HCT116 (cell line): ENCODE measurements at regions not wholly inside any gene's neighbourhood (a gene's known extent, or its start where the extent isn't known, plus 50 kb on each side); places are given as distances from the start of the nearest gene placed in this dataset.

Experiments used
- ATAC-seq: fragments of 200-7000 bp; cut with Tn5 transposase; 2 replicates; pipeline ENCODE4 v1.9.1; 2020; ENCODE audit warnings: mild to moderate bottlenecking, moderate library complexity
- BruUV-seq: library from RNA; stranded (reverse); fragments of 400-500 nt; replicated peaks from 2 replicates; lab custom pipeline; 2021; lab: Mats Ljungman, UMichigan
- CTCF ChIA-PET: fragments of 300-600 bp; sonication (Branson Sonifier 250); formaldehyde crosslinking; loops from one replicate; lab custom pipeline; 2021; ENCODE audit warnings: antibody characterized with exemption; lab: Charles Lee
- POLR2A ChIA-PET: fragments of 300-600, 350-600 bp; sonication (Branson Sonifier 250); formaldehyde crosslinking; loops from one replicate; lab custom pipeline; 2021; ENCODE audit warnings: antibody characterized with exemption; lab: Charles Lee
- RAD21 ChIA-PET, 2 experiments: fragments of 300-600 bp; sonication (Branson Sonifier 250); formaldehyde crosslinking; loops; one replicate each; lab custom pipeline; 2023; ENCODE audit warnings: low total read pairs in 2 of 2; ENCODE audit not compliant: uncharacterized antibody in 2 of 2, unreplicated experiment in 2 of 2, low non-redundant PET in 1 of 2; lab: Charles Lee
- DNase-seq: peaks from one replicate; pipeline ENCODE4 v3.0.0-alpha.2; 2010; ENCODE audit warnings: low read depth, low spot score
- H2AFZ ChIP-seq: fragments of 200-600 bp; shearing (Covaris generic), sonication (generic); 2 replicates; pipeline ENCODE4 v1.6.1; 2017; ENCODE audit warnings: low read depth, mixed run types, mixed read lengths, antibody characterized with exemption, low read length; ENCODE audit not compliant: poor library complexity, severe bottlenecking
- H3K27ac ChIP-seq: 2 replicates; pipeline ENCODE4 v1.5.1; 2012; ENCODE audit warnings: low read depth, low read length
- H3K27me3 ChIP-seq: fragments of 200-600 bp; sonication (generic); 2 replicates; pipeline ENCODE4 v1.6.1; 2016; ENCODE audit warnings: mixed run types, low read length, mixed read lengths; ENCODE audit not compliant: insufficient read depth
- H3K36me3 ChIP-seq, 2 experiments: fragments of 200-500 bp in 1 of 2; fragments of 200-600 bp in 1 of 2; sonication (Bioruptor generic) in 1 of 2; sonication (generic) in 1 of 2; 2 replicates each; pipeline versions ENCODE4 v1.5.1 to v1.6.1; 2014 to 2016; ENCODE audit warnings: low read length in 2 of 2, inconsistent platforms in 1 of 2, mixed read lengths in 1 of 2, mixed run types in 1 of 2; ENCODE audit not compliant: insufficient read depth in 2 of 2, control insufficient read depth in 1 of 2
- H3K4me1 ChIP-seq, 2 experiments: fragments of 200-600 bp in 1 of 2; sonication (generic) in 1 of 2; 2 replicates each; pipeline versions ENCODE4 v1.5.1 to v1.6.1; 2012 to 2017; ENCODE audit warnings: low read length in 2 of 2, inconsistent platforms in 1 of 2, mild to moderate bottlenecking in 1 of 2, mixed read lengths in 1 of 2, mixed run types in 1 of 2, moderate library complexity in 1 of 2; ENCODE audit not compliant: insufficient read depth in 2 of 2, control insufficient read depth in 1 of 2
- H3K4me2 ChIP-seq: fragments of 200-600 bp; sonication (generic); 2 replicates; pipeline ENCODE4 v1.6.1; 2017; ENCODE audit warnings: mixed run types, low read length, mixed read lengths
- H3K4me3 ChIP-seq, 2 experiments: fragments of 200-600 bp in 1 of 2; sonication (generic) in 1 of 2; replicated peaks in 1 of 2; 2 replicates each; pipeline ENCODE4 v1.5.1; 2011 to 2016; ENCODE audit warnings: low read length in 2 of 2, control low read depth in 1 of 2, low read depth in 1 of 2, mild to moderate bottlenecking in 1 of 2, mixed read lengths in 1 of 2, mixed run types in 1 of 2
- H3K79me2 ChIP-seq: fragments of 200-600 bp; sonication (generic); 2 replicates; pipeline ENCODE4 v1.6.1; 2017; ENCODE audit warnings: mild to moderate bottlenecking, mixed run types, low read length, moderate library complexity, mixed read lengths; ENCODE audit not compliant: insufficient read depth
- H3K9ac ChIP-seq: fragments of 200-600 bp; sonication (generic); 2 replicates; pipeline ENCODE4 v1.6.1; 2016; ENCODE audit warnings: low read length, mixed read lengths
- H3K9me2 ChIP-seq: fragments of 200-600 bp; sonication (generic), shearing (Covaris generic); 2 replicates; pipeline ENCODE4 v1.6.1; 2017; ENCODE audit warnings: mixed run types, mild to moderate bottlenecking, moderate library complexity; ENCODE audit not compliant: insufficient read depth
- H3K9me3 ChIP-seq, 2 experiments: fragments of 200-500 bp in 1 of 2; fragments of 200-600 bp in 1 of 2; sonication (Bioruptor generic) in 1 of 2; sonication (generic) in 1 of 2; 2 replicates each; pipeline ENCODE4 v1.6.1; 2014 to 2017; ENCODE audit warnings: low read length in 2 of 2, mixed read lengths in 2 of 2, inconsistent platforms in 1 of 2, low read depth in 1 of 2, mild to moderate bottlenecking in 1 of 2, mixed run types in 1 of 2, moderate library complexity in 1 of 2; ENCODE audit not compliant: control insufficient read depth in 1 of 2, insufficient read depth in 1 of 2
- H4K20me1 ChIP-seq: fragments of 200-600 bp; sonication (generic), shearing (Covaris generic); 2 replicates; pipeline ENCODE4 v1.6.1; 2017; ENCODE audit warnings: mixed run types, mild to moderate bottlenecking, moderate library complexity; ENCODE audit not compliant: insufficient read depth
- CBX3 ChIP-seq: IDR thresholded peaks from 2 replicates; pipeline ENCODE4 v1.6.1; 2012; ENCODE audit warnings: low read depth
- CEBPB ChIP-seq: IDR thresholded peaks from 2 replicates; pipeline ENCODE4 v1.6.1; 2012; ENCODE audit warnings: low read depth
- EGR1 ChIP-seq: IDR thresholded peaks from 2 replicates; pipeline ENCODE4 v1.6.1; 2012; ENCODE audit warnings: low read depth
- ELF1 ChIP-seq: IDR thresholded peaks from 2 replicates; pipeline ENCODE4 v1.6.1; 2012; ENCODE audit warnings: low read depth, borderline replicate concordance
- EZH2phosphoT487 ChIP-seq: fragments of 200-600 bp; IDR thresholded peaks from 2 replicates; pipeline ENCODE4 v1.6.1; 2018; ENCODE audit warnings: antibody characterized with exemption, borderline replicate concordance
- FOSL1 ChIP-seq: IDR thresholded peaks from 2 replicates; pipeline ENCODE4 v1.6.1; 2012; ENCODE audit warnings: low read depth
- JUND ChIP-seq: IDR thresholded peaks from 2 replicates; pipeline ENCODE4 v1.6.1; 2012
- POLR2A ChIP-seq: IDR thresholded peaks from 2 replicates; pipeline ENCODE4 v1.7.0; 2011; ENCODE audit warnings: borderline replicate concordance; ENCODE audit not compliant: insufficient read depth, insufficient read length; ENCODE audit errors: extremely low read depth
- POLR2AphosphoS5 ChIP-seq: IDR thresholded peaks from 2 replicates; pipeline ENCODE4 v1.6.1; 2011; ENCODE audit warnings: mild to moderate bottlenecking, low read depth, low read length, moderate library complexity
- RAD21 ChIP-seq: IDR thresholded peaks from 2 replicates; pipeline ENCODE4 v1.6.1; 2012; ENCODE audit warnings: low read depth, mild to moderate bottlenecking
- SP1 ChIP-seq: IDR thresholded peaks from 2 replicates; pipeline ENCODE4 v1.6.1; 2012; ENCODE audit warnings: low read depth
- SRF ChIP-seq: IDR thresholded peaks from 2 replicates; pipeline ENCODE4 v1.6.1; 2012; ENCODE audit warnings: low read depth
- TCF7L2 ChIP-seq: IDR thresholded peaks from 2 replicates; pipeline ENCODE4 v1.7.0; 2011; ENCODE audit warnings: borderline replicate concordance, inconsistent platforms; ENCODE audit not compliant: insufficient read depth, insufficient read length; ENCODE audit errors: extremely low read depth
- YY1 ChIP-seq: IDR thresholded peaks from 2 replicates; pipeline ENCODE4 v1.6.1; 2011; ENCODE audit warnings: low read length, low read depth, moderate library complexity, mild to moderate bottlenecking; ENCODE audit not compliant: insufficient replicate concordance; ENCODE audit errors: extremely low read depth
- ZNF274 ChIP-seq: fragments of 200-500 bp; sonication (Bioruptor generic); IDR thresholded peaks from 2 replicates; pipeline ENCODE4 v1.6.1; 2014; ENCODE audit warnings: mild to moderate bottlenecking, low read depth, low read length, inconsistent platforms
- intact Hi-C: fragments of 100-400 bp; cut with micrococcal nuclease; formaldehyde crosslinking; loops from 2 replicates; pipeline ENCODE4 v1.10.0; 2022
- TF ChIP-seq, protein P1 (sequence below): IDR thresholded peaks from 2 replicates; pipeline ENCODE4 v1.6.1; 2012; ENCODE audit warnings: low read depth
- TF ChIP-seq, protein P2 (sequence below): IDR thresholded peaks from 2 replicates; pipeline ENCODE4 v1.6.1; 2012
- TF ChIP-seq, protein P3 (sequence below), 3 experiments: fragments of 200-600 bp in 1 of 3; sonication (generic) in 1 of 3; IDR thresholded peaks in 2 of 3; conservative IDR thresholded peaks in 1 of 3; 2 replicates each; pipeline ENCODE4 v1.5.1; 2012 to 2017; ENCODE audit warnings: low read depth in 2 of 3, low read length in 2 of 3, antibody characterized with exemption in 1 of 3, borderline replicate concordance in 1 of 3, control low read depth in 1 of 3, mild to moderate bottlenecking in 1 of 3, mixed read lengths in 1 of 3, mixed run types in 1 of 3, moderate library complexity in 1 of 3; ENCODE audit not compliant: insufficient read depth in 1 of 3
- TF ChIP-seq, protein P4 (sequence below): IDR thresholded peaks from 2 replicates; pipeline ENCODE4 v1.6.1; 2011; ENCODE audit warnings: mild to moderate bottlenecking, low read length, moderate library complexity; ENCODE audit not compliant: insufficient replicate concordance; ENCODE audit errors: extremely low read depth
- TF ChIP-seq, protein P5 (sequence below): IDR thresholded peaks from 2 replicates; pipeline ENCODE4 v1.6.1; 2012

DNA sequence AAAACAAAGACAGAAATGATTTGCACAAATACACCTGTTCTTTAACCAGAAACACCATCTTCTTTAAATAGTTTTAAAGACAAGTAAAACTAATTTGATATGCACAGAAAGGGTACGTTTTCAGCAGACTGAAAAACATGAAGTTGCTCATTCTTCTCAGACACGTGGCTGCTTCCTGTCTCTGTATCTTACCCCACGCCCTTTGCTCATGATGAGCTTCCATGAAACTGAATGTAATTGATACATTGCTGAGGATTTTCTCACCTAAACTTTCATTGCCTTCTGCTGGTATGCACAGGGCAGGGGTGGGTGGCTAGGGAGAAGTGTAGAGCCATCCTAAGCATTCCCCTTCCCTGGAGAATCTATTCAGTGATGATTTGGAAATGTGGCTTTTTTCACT, 644.3 kb downstream of the BCL11A start:
- ATAC-seq (no peak), DNase-seq (no peak)
- H2AFZ ChIP-seq: no peak overlapping the region
- intact Hi-C loops: no loop called here
- no peaks in the 10 kb centered on the region for H3K4me1 ChIP-seq
- H3K27ac ChIP-seq: no peak overlapping the region
- no peak overlapping the region for H3K4me3 ChIP-seq
- no peaks in the 10 kb centered on the region for H3K36me3 ChIP-seq
- TF ChIP-seq, protein P1, sequence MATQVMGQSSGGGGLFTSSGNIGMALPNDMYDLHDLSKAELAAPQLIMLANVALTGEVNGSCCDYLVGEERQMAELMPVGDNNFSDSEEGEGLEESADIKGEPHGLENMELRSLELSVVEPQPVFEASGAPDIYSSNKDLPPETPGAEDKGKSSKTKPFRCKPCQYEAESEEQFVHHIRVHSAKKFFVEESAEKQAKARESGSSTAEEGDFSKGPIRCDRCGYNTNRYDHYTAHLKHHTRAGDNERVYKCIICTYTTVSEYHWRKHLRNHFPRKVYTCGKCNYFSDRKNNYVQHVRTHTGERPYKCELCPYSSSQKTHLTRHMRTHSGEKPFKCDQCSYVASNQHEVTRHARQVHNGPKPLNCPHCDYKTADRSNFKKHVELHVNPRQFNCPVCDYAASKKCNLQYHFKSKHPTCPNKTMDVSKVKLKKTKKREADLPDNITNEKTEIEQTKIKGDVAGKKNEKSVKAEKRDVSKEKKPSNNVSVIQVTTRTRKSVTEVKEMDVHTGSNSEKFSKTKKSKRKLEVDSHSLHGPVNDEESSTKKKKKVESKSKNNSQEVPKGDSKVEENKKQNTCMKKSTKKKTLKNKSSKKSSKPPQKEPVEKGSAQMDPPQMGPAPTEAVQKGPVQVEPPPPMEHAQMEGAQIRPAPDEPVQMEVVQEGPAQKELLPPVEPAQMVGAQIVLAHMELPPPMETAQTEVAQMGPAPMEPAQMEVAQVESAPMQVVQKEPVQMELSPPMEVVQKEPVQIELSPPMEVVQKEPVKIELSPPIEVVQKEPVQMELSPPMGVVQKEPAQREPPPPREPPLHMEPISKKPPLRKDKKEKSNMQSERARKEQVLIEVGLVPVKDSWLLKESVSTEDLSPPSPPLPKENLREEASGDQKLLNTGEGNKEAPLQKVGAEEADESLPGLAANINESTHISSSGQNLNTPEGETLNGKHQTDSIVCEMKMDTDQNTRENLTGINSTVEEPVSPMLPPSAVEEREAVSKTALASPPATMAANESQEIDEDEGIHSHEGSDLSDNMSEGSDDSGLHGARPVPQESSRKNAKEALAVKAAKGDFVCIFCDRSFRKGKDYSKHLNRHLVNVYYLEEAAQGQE: no peak
- TF ChIP-seq, protein P2, sequence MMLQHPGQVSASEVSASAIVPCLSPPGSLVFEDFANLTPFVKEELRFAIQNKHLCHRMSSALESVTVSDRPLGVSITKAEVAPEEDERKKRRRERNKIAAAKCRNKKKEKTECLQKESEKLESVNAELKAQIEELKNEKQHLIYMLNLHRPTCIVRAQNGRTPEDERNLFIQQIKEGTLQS: no peak
- TF ChIP-seq POLR2A (no peak), ELF1 (no peak), POLR2AphosphoS5 (no peak), TCF7L2 (no peak), SP1 (no peak), CEBPB (no peak), FOSL1 (no peak), JUND (no peak), EGR1 (no peak), EZH2phosphoT487 (no peak), YY1 (no peak), SRF (no peak), RAD21 (no peak), CBX3 (no peak), ZNF274 (no peak)
- TF ChIP-seq, protein P3, sequence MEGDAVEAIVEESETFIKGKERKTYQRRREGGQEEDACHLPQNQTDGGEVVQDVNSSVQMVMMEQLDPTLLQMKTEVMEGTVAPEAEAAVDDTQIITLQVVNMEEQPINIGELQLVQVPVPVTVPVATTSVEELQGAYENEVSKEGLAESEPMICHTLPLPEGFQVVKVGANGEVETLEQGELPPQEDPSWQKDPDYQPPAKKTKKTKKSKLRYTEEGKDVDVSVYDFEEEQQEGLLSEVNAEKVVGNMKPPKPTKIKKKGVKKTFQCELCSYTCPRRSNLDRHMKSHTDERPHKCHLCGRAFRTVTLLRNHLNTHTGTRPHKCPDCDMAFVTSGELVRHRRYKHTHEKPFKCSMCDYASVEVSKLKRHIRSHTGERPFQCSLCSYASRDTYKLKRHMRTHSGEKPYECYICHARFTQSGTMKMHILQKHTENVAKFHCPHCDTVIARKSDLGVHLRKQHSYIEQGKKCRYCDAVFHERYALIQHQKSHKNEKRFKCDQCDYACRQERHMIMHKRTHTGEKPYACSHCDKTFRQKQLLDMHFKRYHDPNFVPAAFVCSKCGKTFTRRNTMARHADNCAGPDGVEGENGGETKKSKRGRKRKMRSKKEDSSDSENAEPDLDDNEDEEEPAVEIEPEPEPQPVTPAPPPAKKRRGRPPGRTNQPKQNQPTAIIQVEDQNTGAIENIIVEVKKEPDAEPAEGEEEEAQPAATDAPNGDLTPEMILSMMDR (IDR thresholded peaks at IDR 0.05 in 2 of 3, conservative IDR thresholded peaks at IDR 0.05 in 1 of 3; ENCODE audit: borderline replicate concordance in 1 of 3, insufficient read depth in 1 of 3, low read depth in 2 of 3, low read length in 2 of 3): no peak
- TF ChIP-seq, protein P4, sequence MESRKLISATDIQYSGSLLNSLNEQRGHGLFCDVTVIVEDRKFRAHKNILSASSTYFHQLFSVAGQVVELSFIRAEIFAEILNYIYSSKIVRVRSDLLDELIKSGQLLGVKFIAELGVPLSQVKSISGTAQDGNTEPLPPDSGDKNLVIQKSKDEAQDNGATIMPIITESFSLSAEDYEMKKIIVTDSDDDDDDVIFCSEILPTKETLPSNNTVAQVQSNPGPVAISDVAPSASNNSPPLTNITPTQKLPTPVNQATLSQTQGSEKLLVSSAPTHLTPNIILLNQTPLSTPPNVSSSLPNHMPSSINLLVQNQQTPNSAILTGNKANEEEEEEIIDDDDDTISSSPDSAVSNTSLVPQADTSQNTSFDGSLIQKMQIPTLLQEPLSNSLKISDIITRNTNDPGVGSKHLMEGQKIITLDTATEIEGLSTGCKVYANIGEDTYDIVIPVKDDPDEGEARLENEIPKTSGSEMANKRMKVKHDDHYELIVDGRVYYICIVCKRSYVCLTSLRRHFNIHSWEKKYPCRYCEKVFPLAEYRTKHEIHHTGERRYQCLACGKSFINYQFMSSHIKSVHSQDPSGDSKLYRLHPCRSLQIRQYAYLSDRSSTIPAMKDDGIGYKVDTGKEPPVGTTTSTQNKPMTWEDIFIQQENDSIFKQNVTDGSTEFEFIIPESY: no peak
- TF ChIP-seq, protein P5, sequence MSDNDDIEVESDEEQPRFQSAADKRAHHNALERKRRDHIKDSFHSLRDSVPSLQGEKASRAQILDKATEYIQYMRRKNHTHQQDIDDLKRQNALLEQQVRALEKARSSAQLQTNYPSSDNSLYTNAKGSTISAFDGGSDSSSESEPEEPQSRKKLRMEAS: no peak
- ChIA-PET POLR2A (no interaction called here), CTCF (no interaction called here), RAD21 (no interaction called here)
- H3K4me2 ChIP-seq: no peak overlapping the region
- no peaks in the 10 kb centered on the region for H3K27me3 ChIP-seq
- no TSS peak for BruUV-seq
- no peak overlapping the region for H3K9ac ChIP-seq
- no peaks in the 10 kb centered on the region for H3K9me3 ChIP-seq
- H4K20me1 ChIP-seq: no peaks in the 10 kb centered on the region
- no peaks in the 10 kb centered on the region for H3K9me2 ChIP-seq
- H3K79me2 ChIP-seq: no peaks in the 10 kb centered on the region
